ENCODE measurements at regions not wholly inside any gene's neighbourhood (a gene's known extent, or its start where the extent isn't known, plus 50 kb on each side); places are given as distances from the start of the nearest gene placed in this dataset.

DNA sequence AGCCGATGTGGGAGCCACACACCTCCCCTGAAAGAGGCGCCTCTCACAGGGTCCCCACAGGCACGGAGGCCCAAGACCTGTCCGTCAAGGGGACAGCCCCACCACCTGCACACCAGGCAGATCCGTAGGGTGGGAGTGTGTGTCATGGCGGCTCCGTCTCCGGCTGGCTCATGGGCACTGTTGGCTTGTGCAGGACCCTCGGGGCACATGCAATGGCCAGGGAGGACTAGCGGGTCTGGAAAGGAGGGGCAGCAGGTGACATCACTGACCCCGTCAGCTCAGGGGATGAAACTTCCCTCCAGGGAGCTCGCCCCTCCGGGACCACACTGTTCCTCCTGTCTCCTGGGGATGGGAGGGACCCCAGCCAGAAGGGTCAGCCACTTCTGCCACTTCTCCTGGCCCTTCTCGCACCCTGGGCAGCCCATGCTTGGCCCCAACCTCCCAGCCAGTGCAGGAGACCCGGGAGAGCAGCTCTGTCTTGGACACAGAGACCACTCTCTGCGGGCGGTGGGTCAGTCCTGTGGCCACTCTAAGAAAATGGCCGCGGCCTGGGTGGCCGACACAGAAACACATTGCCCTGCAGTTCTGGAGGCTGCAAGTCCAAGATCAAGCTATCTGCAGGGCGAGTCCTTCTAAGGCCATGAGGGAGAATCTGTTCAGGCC lies 75.1 kb upstream of the TWIST2 start:
- no peak for TF ChIP-seq POLR2A (IDR thresholded peaks at IDR 0.05)
- TF ChIP-seq, protein P1, sequence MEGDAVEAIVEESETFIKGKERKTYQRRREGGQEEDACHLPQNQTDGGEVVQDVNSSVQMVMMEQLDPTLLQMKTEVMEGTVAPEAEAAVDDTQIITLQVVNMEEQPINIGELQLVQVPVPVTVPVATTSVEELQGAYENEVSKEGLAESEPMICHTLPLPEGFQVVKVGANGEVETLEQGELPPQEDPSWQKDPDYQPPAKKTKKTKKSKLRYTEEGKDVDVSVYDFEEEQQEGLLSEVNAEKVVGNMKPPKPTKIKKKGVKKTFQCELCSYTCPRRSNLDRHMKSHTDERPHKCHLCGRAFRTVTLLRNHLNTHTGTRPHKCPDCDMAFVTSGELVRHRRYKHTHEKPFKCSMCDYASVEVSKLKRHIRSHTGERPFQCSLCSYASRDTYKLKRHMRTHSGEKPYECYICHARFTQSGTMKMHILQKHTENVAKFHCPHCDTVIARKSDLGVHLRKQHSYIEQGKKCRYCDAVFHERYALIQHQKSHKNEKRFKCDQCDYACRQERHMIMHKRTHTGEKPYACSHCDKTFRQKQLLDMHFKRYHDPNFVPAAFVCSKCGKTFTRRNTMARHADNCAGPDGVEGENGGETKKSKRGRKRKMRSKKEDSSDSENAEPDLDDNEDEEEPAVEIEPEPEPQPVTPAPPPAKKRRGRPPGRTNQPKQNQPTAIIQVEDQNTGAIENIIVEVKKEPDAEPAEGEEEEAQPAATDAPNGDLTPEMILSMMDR (IDR thresholded peaks at IDR 0.05 in 4 of 5, conservative IDR thresholded peaks at IDR 0.05 in 1 of 5): no peak
